ENCODE measurements at regions not wholly inside any gene's neighbourhood (a gene's known extent, or its start where the extent isn't known, plus 50 kb on each side); places are given as distances from the start of the nearest gene placed in this dataset.

GRCh38 chr3:127368186-127369032, 80.6 kb upstream of the PRR20G start:
- Histone ChIP-seq H3K4me3 (no peak overlapping the region), H3K27ac (no peak overlapping the region), H3K9me3 (no peaks in the 10 kb centered on the region), H3K4me1 (no peaks in the 10 kb centered on the region), H3K4me2 (no peak overlapping the region)
- ATAC-seq: no peak
- DNase-seq (ENCODE audit: low read depth in 1 of 2, low spot score in 1 of 2): no peak
- POLR2A ChIA-PET: no interaction called here
- CTCF ChIA-PET: no interaction called here
- TF ChIP-seq REST (IDR thresholded peaks at IDR 0.05): no peak
- TF ChIP-seq POLR2A (IDR thresholded peaks at IDR 0.05; ENCODE audit: low read length): no peak
- no peak for TF ChIP-seq FOXS1 (CRISPR knock-in tag; IDR thresholded peaks at IDR 0.05)
- no peak for TF ChIP-seq HOXB13 (CRISPR knock-in tag; IDR thresholded peaks at IDR 0.05; ENCODE audit: low read depth)
- no peak for TF ChIP-seq USF2 (IDR thresholded peaks at IDR 0.05)
- TF ChIP-seq BHLHE40 (IDR thresholded peaks at IDR 0.05; ENCODE audit: low read depth, low read length): no peak
- no peak for TF ChIP-seq TP53 (CRISPR knock-in tag; IDR thresholded peaks at IDR 0.05)
- TF ChIP-seq HDAC2 (IDR thresholded peaks at IDR 0.05): no peak
- no peak for TF ChIP-seq ESRRA (IDR thresholded peaks at IDR 0.05; ENCODE audit: borderline replicate concordance, low read length)
- TF ChIP-seq KDM1A (IDR thresholded peaks at IDR 0.05; ENCODE audit: low read depth): no peak
- no peak for TF ChIP-seq CHD4 (IDR thresholded peaks at IDR 0.05; ENCODE audit: borderline replicate concordance)
- 51% methylated on average over 8 of the region's 14 CpGs for WGBS (ENCODE audit: missing lambda C conversion rate)
- no peak for FAIRE-seq

- Histone ChIP-seq H3K4me2 (no peak overlapping the region), H3K4me1 (no peaks in the 10 kb centered on the region), H3K4me3 (no peak overlapping the region), H3K27ac (no peak overlapping the region), H3K9me3 (no peaks in the 10 kb centered on the region)
- FAIRE-seq (no peak), ATAC-seq (no peak), DNase-seq (ENCODE audit: low read depth in 1 of 2, low spot score in 1 of 2) (no peak)
- POLR2A ChIA-PET: no interaction called here
- WGBS (ENCODE audit: missing lambda C conversion rate): 48% methylated on average over 12 of the region's 13 CpGs
- CTCF ChIA-PET: no interaction called here
- TF ChIP-seq ZSCAN20 (CRISPR knock-in tag; IDR thresholded peaks at IDR 0.05) (no peak), HOXA7 (CRISPR knock-in tag; IDR thresholded peaks at IDR 0.05) (no peak), FOXS1 (CRISPR knock-in tag; IDR thresholded peaks at IDR 0.05) (no peak), GATA3 (IDR thresholded peaks at IDR 0.05; ENCODE audit: borderline replicate concordance) (no peak), FOSB (CRISPR knock-in tag; IDR thresholded peaks at IDR 0.05) (no peak), NFE2L2 (conservative IDR thresholded peaks at IDR 0.05; ENCODE audit: low read length) (no peak), MAX (IDR thresholded peaks at IDR 0.05) (no peak)
These were observed 79.7 kb upstream of the PRR20G start for GRCh38 chr3:127367593-127367992.

- 36% methylated on average over 6 of the region's 6 CpGs for WGBS (ENCODE audit: missing lambda C conversion rate)
- ATAC-seq (peak in 1 of 2 experiments; percentile 36; a peak in 1 of 6 replicates), FAIRE-seq (no peak), DNase-seq (ENCODE audit: low read depth in 1 of 2, low spot score in 1 of 2) (no peak)
- POLR2A ChIA-PET: no interaction called here
- TF ChIP-seq ATOH8 (CRISPR knock-in tag; IDR thresholded peaks at IDR 0.05; ENCODE audit: low read depth): no peak
- no peak for TF ChIP-seq CHD4 (IDR thresholded peaks at IDR 0.05; ENCODE audit: borderline replicate concordance)
- no peak for TF ChIP-seq BHLHE40 (IDR thresholded peaks at IDR 0.05; ENCODE audit: low read depth, low read length)
- no peak for TF ChIP-seq ZFP36 (IDR thresholded peaks at IDR 0.05; ENCODE audit: borderline replicate concordance, partially characterized antibody)
- no peak for TF ChIP-seq CTCF (IDR thresholded peaks at IDR 0.05)
- no peak for TF ChIP-seq JUN (IDR thresholded peaks at IDR 0.05)
- no peak for TF ChIP-seq CBX8 (IDR thresholded peaks at IDR 0.05)
- no peak for TF ChIP-seq HDAC2 (IDR thresholded peaks at IDR 0.05)
- no peak for TF ChIP-seq PBX3 (IDR thresholded peaks at IDR 0.05)
- TF ChIP-seq ZSCAN20 (CRISPR knock-in tag; IDR thresholded peaks at IDR 0.05): no peak
- no peak for TF ChIP-seq ELK1 (IDR thresholded peaks at IDR 0.05; ENCODE audit: low read depth, low read length)
- CTCF ChIA-PET: interaction anchor here (1.2 kb wide), 1 partner anchor 690 kb away, joined by 3 read pairs; no protein-coding TSS in a partner anchor
- no peak overlapping the region for H3K4me2 ChIP-seq
- H3K4me1 ChIP-seq: no peaks in the 10 kb centered on the region
- no peak overlapping the region for H3K27ac ChIP-seq
- no peaks in the 10 kb centered on the region for H3K9me3 ChIP-seq
- H3K4me3 ChIP-seq: no peak overlapping the region
These were observed 78.5 kb upstream of the PRR20G start for GRCh38 chr3:127366383-127366782.
